ENCODE measurements at regions not wholly inside any gene's neighbourhood (a gene's known extent, or its start where the extent isn't known, plus 50 kb on each side); places are given as distances from the start of the nearest gene placed in this dataset.

DNA sequence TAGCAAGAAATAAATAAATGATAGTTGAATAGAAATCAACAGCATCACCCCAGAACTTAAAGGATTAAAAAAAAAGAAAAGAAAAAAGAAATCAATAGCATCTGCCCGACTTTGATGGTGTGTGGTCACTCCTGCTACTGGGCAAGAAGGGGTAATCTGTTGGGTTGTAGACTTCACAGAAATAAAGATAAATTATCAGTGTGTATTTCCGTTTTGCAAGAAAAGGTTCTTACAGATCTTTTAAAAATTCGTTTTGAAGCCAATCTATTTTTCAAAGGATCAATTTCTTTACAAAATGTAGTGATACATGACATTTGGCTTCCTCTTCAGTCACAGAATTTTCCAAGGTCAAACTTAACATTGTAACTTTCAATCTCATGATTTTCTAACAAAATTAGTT, 448.9 kb upstream of the FAR2 start:
- H3K27ac ChIP-seq (replicated peaks) = no peak overlapping the region
- no peak overlapping the region for H3K4me3 ChIP-seq (replicated peaks; ENCODE audit: insufficient read depth, low read length)
- DNase-seq (ENCODE audit: low read depth in 1 of 2, low spot score in 1 of 2) = no peak
- no peaks in the 10 kb centered on the region for H3K27me3 ChIP-seq (ENCODE audit: insufficient read depth, poor library complexity, severe bottlenecking)
- no peak for TF ChIP-seq SPI1 (IDR thresholded peaks at IDR 0.05; ENCODE audit: borderline replicate concordance, low read depth)

DNA sequence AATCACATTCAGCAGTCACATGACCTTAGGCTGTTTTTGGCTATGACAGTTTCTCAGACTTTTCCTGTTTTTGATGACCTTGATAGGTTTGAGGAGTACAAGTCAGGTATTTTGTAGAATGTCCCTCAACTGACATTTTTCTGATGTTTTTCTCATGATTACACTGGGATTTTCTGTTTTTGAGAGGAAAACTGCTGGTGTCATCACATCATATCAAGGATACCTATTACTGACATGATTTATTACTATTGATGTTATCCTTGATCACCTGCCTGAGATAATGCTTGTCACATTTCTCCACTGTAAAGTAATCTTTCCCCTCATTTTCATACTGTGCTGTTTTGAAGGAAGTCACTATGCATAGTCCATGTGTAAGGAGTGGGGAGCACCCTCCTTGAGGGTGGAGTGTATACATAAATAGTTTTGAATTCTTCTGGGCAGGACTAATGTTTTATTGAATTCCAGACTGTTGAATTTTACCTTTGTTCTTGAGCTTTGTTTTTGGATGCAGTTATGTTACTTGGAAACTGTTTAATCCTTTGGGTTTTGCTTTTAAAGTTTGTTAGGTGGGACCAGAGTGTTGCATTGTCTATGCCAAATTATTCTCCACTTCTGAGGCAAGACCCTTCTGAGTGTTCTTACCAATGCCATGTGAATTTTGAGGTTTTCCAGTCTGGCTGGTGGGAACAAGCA, 444.5 kb upstream of the FAR2 start:
- no peak for DNase-seq (ENCODE audit: low read depth in 1 of 2, low spot score in 1 of 2)

DNA sequence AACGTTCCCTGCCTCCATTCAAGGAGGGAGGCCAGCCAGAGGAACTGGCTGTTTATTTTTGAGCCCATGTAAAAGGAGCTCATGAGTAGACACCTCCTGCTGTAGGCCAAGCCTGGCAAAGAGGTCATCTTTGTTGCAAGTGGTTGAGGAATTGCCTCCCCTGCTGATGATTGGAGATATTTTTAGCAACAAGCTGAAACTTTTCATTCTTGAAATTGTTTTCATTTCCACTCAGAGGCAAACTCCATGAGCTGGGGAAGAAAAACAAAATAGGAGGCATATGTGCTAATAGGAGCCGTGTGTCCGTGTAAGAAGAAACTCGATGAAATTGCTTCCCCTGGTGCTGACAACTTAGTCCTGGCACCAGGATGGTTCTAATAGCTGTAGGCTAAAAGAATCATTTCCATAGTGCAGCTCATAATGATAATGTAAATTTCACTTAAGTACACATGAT, 440.1 kb upstream of the FAR2 start:
- H3K27me3 ChIP-seq (ENCODE audit: insufficient read depth, poor library complexity, severe bottlenecking) = peaks cover 2% of the 10 kb centered on the region
- no peak for TF ChIP-seq POLR2AphosphoS5 (IDR thresholded peaks at IDR 0.05; ENCODE audit: low read depth)
- TF ChIP-seq, protein P1, sequence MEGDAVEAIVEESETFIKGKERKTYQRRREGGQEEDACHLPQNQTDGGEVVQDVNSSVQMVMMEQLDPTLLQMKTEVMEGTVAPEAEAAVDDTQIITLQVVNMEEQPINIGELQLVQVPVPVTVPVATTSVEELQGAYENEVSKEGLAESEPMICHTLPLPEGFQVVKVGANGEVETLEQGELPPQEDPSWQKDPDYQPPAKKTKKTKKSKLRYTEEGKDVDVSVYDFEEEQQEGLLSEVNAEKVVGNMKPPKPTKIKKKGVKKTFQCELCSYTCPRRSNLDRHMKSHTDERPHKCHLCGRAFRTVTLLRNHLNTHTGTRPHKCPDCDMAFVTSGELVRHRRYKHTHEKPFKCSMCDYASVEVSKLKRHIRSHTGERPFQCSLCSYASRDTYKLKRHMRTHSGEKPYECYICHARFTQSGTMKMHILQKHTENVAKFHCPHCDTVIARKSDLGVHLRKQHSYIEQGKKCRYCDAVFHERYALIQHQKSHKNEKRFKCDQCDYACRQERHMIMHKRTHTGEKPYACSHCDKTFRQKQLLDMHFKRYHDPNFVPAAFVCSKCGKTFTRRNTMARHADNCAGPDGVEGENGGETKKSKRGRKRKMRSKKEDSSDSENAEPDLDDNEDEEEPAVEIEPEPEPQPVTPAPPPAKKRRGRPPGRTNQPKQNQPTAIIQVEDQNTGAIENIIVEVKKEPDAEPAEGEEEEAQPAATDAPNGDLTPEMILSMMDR (IDR thresholded peaks at IDR 0.05; ENCODE audit: insufficient read depth, low read length) = no peak
- TF ChIP-seq, protein P2, sequence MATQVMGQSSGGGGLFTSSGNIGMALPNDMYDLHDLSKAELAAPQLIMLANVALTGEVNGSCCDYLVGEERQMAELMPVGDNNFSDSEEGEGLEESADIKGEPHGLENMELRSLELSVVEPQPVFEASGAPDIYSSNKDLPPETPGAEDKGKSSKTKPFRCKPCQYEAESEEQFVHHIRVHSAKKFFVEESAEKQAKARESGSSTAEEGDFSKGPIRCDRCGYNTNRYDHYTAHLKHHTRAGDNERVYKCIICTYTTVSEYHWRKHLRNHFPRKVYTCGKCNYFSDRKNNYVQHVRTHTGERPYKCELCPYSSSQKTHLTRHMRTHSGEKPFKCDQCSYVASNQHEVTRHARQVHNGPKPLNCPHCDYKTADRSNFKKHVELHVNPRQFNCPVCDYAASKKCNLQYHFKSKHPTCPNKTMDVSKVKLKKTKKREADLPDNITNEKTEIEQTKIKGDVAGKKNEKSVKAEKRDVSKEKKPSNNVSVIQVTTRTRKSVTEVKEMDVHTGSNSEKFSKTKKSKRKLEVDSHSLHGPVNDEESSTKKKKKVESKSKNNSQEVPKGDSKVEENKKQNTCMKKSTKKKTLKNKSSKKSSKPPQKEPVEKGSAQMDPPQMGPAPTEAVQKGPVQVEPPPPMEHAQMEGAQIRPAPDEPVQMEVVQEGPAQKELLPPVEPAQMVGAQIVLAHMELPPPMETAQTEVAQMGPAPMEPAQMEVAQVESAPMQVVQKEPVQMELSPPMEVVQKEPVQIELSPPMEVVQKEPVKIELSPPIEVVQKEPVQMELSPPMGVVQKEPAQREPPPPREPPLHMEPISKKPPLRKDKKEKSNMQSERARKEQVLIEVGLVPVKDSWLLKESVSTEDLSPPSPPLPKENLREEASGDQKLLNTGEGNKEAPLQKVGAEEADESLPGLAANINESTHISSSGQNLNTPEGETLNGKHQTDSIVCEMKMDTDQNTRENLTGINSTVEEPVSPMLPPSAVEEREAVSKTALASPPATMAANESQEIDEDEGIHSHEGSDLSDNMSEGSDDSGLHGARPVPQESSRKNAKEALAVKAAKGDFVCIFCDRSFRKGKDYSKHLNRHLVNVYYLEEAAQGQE (IDR thresholded peaks at IDR 0.05; ENCODE audit: insufficient replicate concordance, low read depth) = no peak
- DNase-seq (ENCODE audit: low read depth in 1 of 2, low spot score in 1 of 2) = no peak
- H3K27ac ChIP-seq (replicated peaks) = no peak overlapping the region
- H3K4me3 ChIP-seq (replicated peaks; ENCODE audit: insufficient read depth, low read length) = no peak overlapping the region

More for the DNA sequence above, 444.5 kb upstream of the FAR2 start:
- Histone ChIP-seq H3K27ac (replicated peaks) (no peak overlapping the region), H3K27me3 (ENCODE audit: insufficient read depth, poor library complexity, severe bottlenecking) (no peaks in the 10 kb centered on the region), H3K4me3 (replicated peaks; ENCODE audit: insufficient read depth, low read length) (no peak overlapping the region)
- no peak for TF ChIP-seq GABPA (IDR thresholded peaks at IDR 0.05; ENCODE audit: low read depth)
- TF ChIP-seq, protein P1 (IDR thresholded peaks at IDR 0.05; ENCODE audit: insufficient read depth, low read length) = no peak
- no peak for TF ChIP-seq POLR2AphosphoS5 (IDR thresholded peaks at IDR 0.05; ENCODE audit: low read depth)
- TF ChIP-seq, protein P2 (IDR thresholded peaks at IDR 0.05; ENCODE audit: insufficient replicate concordance, low read depth) = no peak
- TF ChIP-seq SPI1 (IDR thresholded peaks at IDR 0.05; ENCODE audit: borderline replicate concordance, low read depth) = no peak

DNA sequence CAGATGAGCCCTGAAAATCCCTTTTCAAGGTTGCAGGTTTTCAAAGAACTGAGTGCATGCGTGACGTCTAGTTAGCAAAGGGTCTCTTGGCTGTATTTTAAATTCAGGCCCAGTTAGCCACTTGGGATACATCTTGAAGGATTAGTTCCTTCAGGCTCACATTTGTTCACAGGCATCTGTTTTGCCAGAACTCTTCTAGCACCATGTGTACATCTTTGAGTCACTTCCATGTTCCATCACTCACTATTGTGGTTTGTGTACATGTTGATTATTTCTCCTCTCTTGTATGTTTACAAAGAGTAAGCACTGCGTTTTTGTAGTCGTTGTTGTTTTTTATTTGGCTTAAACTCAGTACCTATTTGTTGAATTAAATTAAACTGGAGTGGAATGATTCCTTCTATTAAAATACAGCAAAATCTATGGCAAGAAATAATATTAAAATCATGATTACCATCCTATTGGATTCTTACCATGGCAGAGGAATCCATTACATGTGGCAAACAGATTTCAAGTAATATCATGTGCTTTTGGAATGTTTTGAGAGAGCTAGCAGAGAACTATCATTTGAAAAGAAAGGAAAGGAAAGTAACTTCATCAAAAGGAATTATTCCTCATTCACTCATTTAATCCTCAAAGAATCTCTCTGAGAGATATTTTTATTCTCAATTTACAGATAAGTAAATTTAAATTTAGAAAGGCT, 438.9 kb upstream of the FAR2 start:
- Histone ChIP-seq H3K4me3 (replicated peaks; ENCODE audit: insufficient read depth, low read length) (no peak overlapping the region), H3K27ac (replicated peaks) (no peak overlapping the region), H3K27me3 (ENCODE audit: insufficient read depth, poor library complexity, severe bottlenecking) (peaks cover 2% of the 10 kb centered on the region)
- TF ChIP-seq, protein P2 (IDR thresholded peaks at IDR 0.05; ENCODE audit: insufficient replicate concordance, low read depth) = no peak
- TF ChIP-seq SPI1 (IDR thresholded peaks at IDR 0.05; ENCODE audit: borderline replicate concordance, low read depth) (no peak), GABPA (IDR thresholded peaks at IDR 0.05; ENCODE audit: low read depth) (no peak)
- TF ChIP-seq, protein P1 (IDR thresholded peaks at IDR 0.05; ENCODE audit: insufficient read depth, low read length) = no peak
- no peak for DNase-seq (ENCODE audit: low read depth in 1 of 2, low spot score in 1 of 2)

Data from HL-60 (cell line).